HG03460 (cell line): ENCODE measurements at regions not wholly inside any gene's neighbourhood (a gene's known extent, or its start where the extent isn't known, plus 50 kb on each side); places are given as distances from the start of the nearest gene placed in this dataset.
"Not testable (repeated sequence)": the region's sequence is repeated elsewhere in the genome, so short reads cannot be mapped to it uniquely, and the experiment has no call there.

Experiments
- ATAC-seq: cut with Tn5 transposase; IDR thresholded peaks from one replicate; pipeline ENCODE4 v1.9.1; 2021; ENCODE audit not compliant: unreplicated experiment

- ATAC-seq, result no peak
These were observed 577.7 kb downstream of the EBF1 start for GRCh38 chr5:158521995-158522394.

DNA sequence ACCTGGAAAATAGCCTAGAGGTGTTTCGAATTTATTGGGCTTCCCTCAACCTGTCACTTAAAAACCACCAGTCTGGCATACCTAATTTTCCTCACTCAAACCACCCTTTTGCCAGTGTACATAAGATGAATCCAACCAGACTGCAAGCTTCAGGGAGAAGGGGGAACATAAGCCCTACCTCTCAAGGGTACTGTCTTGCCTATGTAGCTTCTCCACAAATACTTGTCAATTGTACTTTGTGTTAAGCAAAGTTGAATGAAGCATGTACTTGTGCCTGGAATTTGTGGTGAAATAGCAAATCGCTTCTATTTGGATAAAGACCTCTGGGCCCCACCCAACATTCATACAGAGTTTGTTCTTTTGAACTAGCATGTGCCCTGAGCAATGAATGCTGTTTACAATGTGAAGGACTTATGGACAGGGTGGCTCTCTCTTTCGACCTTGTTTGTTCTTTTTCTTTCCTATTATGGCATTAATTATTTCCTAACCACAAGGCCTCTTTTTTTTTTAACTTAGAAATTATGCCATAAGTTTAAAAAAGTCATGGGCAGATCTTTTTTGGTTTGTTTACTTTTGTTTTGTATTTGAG is 580.2 kb downstream of the EBF1 start:
- ATAC-seq, result no peak

DNA sequence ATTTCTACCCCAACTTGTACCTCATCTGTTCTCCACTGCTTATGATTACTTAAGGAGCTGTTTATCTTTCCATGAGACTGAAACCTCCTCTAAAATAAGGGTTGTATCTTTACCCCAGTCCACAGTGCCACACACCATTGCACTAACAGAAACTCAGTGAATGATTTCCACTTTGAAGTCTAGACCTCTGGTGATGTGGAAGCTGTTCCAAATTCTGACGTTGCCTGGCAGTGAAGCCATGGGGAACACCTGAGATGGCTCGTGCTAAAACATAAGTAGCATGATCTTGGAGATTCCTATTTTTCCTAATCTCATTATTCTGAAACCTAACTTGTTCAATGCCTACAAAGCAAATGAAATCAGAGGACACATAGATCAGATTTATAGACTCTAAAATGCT is 583.2 kb downstream of the EBF1 start:
- ATAC-seq, result no peak

- ATAC-seq, result no peak
These were observed 584.7 kb downstream of the EBF1 start for GRCh38 chr5:158514986-158515359.

DNA sequence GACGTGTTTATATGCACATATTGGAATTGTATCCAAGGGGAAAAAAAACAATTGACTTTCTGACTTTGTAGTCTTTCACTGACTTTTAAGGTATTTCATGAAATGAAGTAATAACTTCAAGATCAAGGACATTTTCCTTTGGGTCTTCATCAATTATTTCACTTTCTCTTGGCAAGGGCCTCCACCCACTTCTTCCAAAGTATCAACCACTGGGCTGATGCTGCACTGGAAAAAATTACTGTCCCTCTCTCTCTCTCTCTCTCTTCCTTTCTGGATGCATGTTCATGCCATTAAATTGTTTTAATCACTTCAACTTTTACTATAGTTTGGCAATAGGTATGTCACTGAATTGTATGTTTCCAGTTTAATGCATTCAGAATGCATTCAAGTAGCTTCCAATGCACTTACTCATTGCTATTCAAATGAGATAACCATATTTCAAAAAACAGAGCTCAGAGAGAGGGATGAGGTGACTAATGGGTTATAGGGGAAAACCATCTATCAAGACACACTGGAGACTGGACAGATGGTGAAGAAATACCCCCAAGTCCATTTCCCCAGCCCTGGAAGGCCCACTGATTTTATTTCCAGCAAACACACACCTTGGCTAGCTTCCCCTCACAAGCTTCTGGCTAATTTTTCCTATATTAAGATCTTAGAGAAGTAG is 585.3 kb downstream of the EBF1 start:
- no peak for ATAC-seq

DNA sequence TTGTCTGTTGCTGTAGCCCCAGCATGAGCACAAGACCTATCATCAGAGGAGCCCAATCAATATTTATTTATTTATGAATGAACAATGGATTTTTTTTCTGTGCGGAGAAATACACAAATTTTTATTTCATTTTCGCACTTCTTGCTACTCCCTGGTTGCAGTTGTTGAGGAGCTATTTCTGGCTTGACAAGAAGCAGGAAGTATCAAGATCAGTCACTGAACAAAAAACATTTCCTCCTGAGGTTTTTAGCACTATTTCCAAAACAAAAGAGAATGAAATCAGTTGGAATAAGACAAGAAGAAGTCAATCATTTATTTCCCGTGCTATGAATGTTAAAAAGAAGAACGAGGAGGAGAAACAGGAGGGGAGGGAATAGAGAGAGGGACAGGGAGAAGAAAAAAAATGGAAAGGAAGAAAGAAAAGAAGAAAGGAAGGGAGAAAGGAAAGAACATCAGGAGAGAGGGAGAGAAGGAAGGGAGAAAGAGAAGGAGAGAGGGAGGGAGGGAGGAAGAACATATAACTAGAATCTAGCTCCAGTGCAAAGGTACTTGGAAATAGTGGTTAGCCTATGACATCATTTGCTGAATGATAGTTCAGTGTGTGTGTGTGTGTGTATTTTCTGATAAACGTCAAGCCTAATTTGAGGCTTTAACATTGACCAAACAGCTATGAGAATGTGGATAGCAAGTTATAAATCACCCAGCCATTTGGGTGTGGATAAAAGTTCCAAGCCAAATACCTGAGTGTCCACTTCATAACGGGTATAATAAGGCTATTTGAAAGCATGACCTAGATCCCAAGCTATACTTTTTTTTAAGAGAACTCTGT is 586.0 kb downstream of the EBF1 start:
- ATAC-seq, result no peak

- ATAC-seq, result peak; percentile 89
These were observed 588.3 kb downstream of the EBF1 start for GRCh38 chr5:158511454-158511853.

GRCh38 chr5:158510479-158510878 is 589.2 kb downstream of the EBF1 start:
- ATAC-seq, result no peak

DNA sequence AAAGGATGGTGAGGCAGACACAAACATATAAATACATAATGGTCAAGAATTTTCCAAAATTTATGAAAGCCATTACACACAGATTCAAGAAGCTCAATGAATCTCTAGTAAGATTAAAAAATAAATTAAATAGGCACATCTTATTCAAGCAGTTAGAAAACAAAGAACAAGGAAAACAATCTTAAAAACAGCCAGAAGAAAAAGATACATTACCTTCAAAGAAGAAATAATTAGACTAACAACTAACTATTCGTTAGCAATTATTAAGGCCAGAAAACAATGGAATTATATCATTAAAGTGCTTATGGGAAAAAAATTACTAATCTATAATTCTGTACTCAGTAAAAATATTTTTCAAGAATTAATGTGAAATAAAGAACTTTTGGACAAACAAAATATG is 593.1 kb downstream of the EBF1 start:
- ATAC-seq, result no peak

DNA sequence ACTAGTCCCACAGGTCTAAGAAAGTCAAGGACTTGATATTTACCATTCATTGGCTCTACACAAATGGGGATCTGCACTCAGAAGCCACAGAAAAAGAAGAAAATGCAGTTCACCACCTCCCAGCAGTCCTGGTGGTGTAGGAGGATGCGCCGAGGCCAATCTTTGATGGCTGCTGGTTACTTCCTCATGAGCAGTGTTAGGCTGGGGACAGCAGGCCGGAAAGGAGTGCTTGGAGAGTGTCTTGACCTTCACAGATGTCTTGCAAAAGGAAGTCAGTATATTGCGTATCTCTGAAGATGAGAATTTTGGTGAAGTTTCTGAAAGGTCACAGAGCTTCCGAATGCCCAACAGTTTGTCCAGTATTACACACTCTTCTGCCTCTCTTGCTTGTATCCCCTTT is 597.0 kb downstream of the EBF1 start:
- ATAC-seq, result no peak

DNA sequence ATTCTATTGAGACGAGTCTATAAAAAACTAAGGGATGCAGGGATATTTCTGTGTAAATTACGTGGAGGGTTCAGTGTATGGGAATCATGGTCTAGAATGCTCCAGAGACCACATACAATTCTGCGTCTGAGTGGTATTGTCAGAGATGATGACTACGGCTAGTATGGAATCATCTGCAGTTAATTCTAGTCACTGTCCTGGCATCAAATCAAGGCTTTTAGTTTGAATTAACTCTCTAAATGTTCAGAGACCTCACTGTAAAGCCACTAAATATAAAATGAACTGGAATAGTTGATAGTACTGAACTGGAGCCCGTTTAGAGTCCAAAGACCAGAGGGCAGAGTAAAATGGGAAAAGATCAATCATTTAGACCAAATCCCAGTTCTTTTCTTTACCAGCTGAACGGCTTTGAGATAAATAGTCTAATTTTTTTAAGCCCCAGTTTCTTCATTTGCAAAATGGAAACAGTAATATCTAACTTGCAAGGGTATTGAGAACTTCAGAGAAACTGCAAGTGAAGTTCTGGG is 599.8 kb downstream of the EBF1 start:
- ATAC-seq, result no peak

GRCh38 chr5:158499075-158499891 is 600.4 kb downstream of the EBF1 start:
- no peak for ATAC-seq

DNA sequence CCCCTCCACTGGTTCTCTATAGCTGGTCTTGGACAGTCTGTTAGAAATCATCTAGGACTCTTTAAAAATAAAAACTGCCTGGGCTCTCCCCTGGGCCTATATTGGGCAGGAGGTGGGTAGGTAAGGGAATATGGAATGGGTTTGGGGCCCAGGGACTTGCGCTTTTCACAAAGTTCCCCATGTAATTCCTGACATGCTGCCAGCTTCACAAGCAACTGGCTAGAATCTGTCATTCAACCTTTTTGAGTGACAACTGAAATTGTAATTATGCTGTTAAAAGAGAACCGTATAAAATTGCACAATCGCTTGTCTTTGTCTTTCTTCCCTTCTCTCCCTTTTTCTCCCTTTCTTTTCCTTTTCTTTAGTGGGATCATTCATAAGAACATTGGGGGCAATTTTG is 603.1 kb downstream of the EBF1 start:
- ATAC-seq, result no peak

- ATAC-seq, result no peak
These were observed 605.2 kb downstream of the EBF1 start for GRCh38 chr5:158494541-158494940.

DNA sequence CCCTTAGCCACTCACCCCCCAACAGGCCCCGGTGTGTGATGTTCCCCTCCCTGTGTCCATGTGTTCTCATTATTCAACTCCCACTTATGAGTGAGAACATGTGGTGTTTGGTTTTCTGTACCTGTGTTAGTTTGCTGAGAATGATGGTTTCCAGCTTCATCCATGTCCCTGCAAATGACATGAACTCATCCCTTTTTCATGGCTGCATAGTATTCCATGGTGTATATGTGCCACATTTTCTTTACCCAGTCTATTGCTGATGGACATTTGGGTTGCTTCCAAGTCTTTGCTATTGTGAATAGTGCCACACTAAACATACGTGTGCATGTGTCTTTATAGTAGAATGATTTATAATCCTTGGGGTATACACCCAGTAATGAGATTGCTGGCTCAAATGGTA is 605.7 kb downstream of the EBF1 start:
- not testable (repeated sequence) for ATAC-seq

DNA sequence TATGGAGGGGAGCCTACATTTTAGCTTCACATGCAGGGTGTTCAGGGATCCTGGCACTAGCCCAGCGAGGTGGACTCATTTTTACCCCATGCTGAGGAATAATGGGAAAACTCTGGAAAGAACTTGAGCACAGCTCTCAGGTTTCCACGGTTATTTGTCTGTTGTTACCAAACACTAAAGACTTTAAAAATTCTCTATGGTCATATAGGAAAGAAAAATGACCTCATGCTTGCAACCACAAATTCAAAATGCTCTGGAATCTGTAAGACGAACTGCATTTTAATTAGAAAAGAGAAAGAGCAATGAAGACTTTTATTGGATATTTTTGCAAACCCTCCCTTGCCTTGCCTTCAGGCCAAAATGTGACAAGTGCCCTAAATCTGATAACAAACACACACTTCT is 606.9 kb downstream of the EBF1 start:
- ATAC-seq, result no peak

GRCh38 chr5:158492136-158492535 is 607.6 kb downstream of the EBF1 start:
- no peak for ATAC-seq

DNA sequence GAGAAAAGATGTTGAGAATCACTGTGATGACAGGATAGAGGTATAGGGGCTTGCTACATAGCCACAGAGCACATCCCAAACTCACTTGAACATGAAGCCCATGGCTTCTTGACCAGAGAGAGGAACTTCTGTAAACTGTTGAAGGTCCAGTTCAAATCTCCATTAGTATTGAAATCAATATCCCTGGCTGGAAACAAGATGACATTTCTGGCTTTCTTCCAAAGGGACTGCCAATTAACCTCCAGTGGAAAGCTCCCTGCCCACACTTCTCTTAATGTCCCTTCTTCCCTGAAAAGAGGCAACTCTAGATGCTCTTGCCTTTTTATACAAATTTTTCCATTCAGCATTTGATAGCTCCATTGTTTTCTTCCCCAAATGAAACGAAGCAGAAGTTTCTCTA is 612.1 kb downstream of the EBF1 start:
- no peak for ATAC-seq

GRCh38 chr5:158487156-158487555 is 612.6 kb downstream of the EBF1 start:
- no peak for ATAC-seq

DNA sequence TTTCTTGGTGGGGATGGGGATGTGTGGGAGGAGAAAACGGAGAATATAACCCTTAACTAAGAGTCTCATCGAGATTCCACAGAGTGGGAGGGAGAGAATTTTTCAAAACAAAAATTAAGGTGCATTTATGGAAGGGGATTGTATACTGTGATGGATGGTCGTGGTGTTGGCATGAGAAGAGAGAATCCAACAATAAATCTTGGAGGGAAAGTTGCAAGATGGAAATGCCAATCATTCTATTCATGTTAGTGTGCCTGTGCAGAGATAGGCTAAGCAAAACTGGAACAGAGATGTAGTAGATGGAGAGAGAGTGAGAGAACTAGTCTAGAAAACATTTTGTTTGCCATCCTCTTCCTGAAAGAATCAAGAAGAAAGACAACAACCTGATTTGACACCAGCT is 613.1 kb downstream of the EBF1 start:
- no peak for ATAC-seq

- ATAC-seq, result no peak
These were observed 614.1 kb downstream of the EBF1 start for GRCh38 chr5:158485604-158486081.
